H1 (cell line): ENCODE measurements at regions not wholly inside any gene's neighbourhood (a gene's known extent, or its start where the extent isn't known, plus 50 kb on each side); places are given as distances from the start of the nearest gene placed in this dataset.

Experiments used
- CTCF ChIA-PET: fragments of 300-600 bp; sonication (Branson Sonifier 250); formaldehyde crosslinking; loops from one replicate; lab custom pipeline; 2021; ENCODE audit not compliant: partially characterized antibody; lab: Charles Lee
- POLR2A ChIA-PET: fragments of 300-600 bp; sonication (Branson Sonifier 250); formaldehyde crosslinking; loops from one replicate; lab custom pipeline; 2021; ENCODE audit warnings: inconsistent platforms; ENCODE audit not compliant: partially characterized antibody; lab: Charles Lee
- DNase-seq, 2 experiments: peaks; one replicate each; pipeline versions ENCODE4 v3.0.0 to v3.0.0-alpha.2; 2010 to 2022; ENCODE audit warnings: low spot score in 2 of 2, low read depth in 1 of 2, mixed read lengths in 1 of 2
- FAIRE-seq: peaks from 2 replicates; lab custom pipeline; 2011; peaks lifted over from hg19 to GRCh38; lab: Jason Lieb, UNC
- H2AFZ ChIP-seq: 2 replicates; pipeline ENCODE4 v1.8.1; 2012; ENCODE audit warnings: low read length, inconsistent platforms
- H2AK5ac ChIP-seq: 2 replicates; pipeline ENCODE4 v1.6.1; 2013; ENCODE audit warnings: low read depth, low read length
- H2BK120ac ChIP-seq: replicated peaks from 2 replicates; pipeline ENCODE3; 2013; ENCODE audit warnings: low read depth, low read length, inconsistent platforms
- H2BK12ac ChIP-seq: 2 replicates; pipeline ENCODE4 v1.6.1; 2013; ENCODE audit warnings: low read depth, low read length
- H2BK15ac ChIP-seq: 2 replicates; pipeline ENCODE4 v1.6.1; 2013; ENCODE audit warnings: low read length
- H2BK20ac ChIP-seq: 2 replicates; pipeline ENCODE4 v1.6.1; 2013; ENCODE audit warnings: low read length
- H2BK5ac ChIP-seq: 2 replicates; pipeline ENCODE4 v1.6.1; 2013; ENCODE audit warnings: low read depth, low read length
- H3K14ac ChIP-seq: 2 replicates; pipeline ENCODE4 v1.6.1; 2013; ENCODE audit warnings: inconsistent platforms; ENCODE audit not compliant: insufficient read length
- H3K18ac ChIP-seq: 2 replicates; pipeline ENCODE4 v1.6.1; 2013; ENCODE audit warnings: low read length; ENCODE audit errors: extremely low read depth
- H3K23ac ChIP-seq: 2 replicates; pipeline ENCODE4 v1.6.1; 2013; ENCODE audit warnings: inconsistent platforms; ENCODE audit not compliant: insufficient read length
- H3K23me2 ChIP-seq: 2 replicates; pipeline ENCODE4 v1.6.1; 2013; ENCODE audit warnings: low read depth, low read length
- H3K27ac ChIP-seq: 2 replicates; pipeline ENCODE4 v1.6.1; 2011; ENCODE audit warnings: low read depth, low read length, inconsistent platforms
- H3K27me3 ChIP-seq, 4 experiments: replicated peaks in 1 of 4; 1 replicate in 1 of 4; 2 replicates in 3 of 4; pipeline versions ENCODE4 v1.6.1 to v1.8.1; 2011 to 2013; ENCODE audit warnings: low read length in 3 of 4, mild to moderate bottlenecking in 3 of 4, inconsistent platforms in 2 of 4, mixed read lengths in 2 of 4, moderate library complexity in 1 of 4; ENCODE audit not compliant: control insufficient read depth in 3 of 4, insufficient read depth in 3 of 4; ENCODE audit errors: extremely low read depth in 1 of 4
- H3K36me3 ChIP-seq, 4 experiments: 2 replicates each; pipeline versions ENCODE4 v1.6.1 to v1.8.1; 2011 to 2013; ENCODE audit warnings: mild to moderate bottlenecking in 4 of 4, low read length in 3 of 4, moderate library complexity in 2 of 4, control low read depth in 1 of 4, inconsistent platforms in 1 of 4; ENCODE audit not compliant: insufficient read depth in 4 of 4, control insufficient read depth in 2 of 4
- H3K4ac ChIP-seq: replicated peaks from 2 replicates; pipeline ENCODE3; 2013; ENCODE audit warnings: low read length, low read depth, mixed read lengths, inconsistent platforms; ENCODE audit not compliant: insufficient read length
- H3K4me1 ChIP-seq, 4 experiments: replicated peaks in 1 of 4; 1 replicate in 1 of 4; 2 replicates in 3 of 4; pipeline versions ENCODE4 v1.6.1 to v1.8.1; 2011 to 2013; ENCODE audit warnings: low read length in 3 of 4, inconsistent platforms in 2 of 4, mixed read lengths in 1 of 4; ENCODE audit not compliant: insufficient read depth in 4 of 4, control insufficient read depth in 3 of 4
- H3K4me2 ChIP-seq, 2 experiments: 2 replicates each; pipeline versions ENCODE4 v1.6.1 to v1.8.1; 2011 to 2013; ENCODE audit warnings: low read depth in 2 of 2, low read length in 2 of 2, control low read depth in 1 of 2, inconsistent platforms in 1 of 2, mild to moderate bottlenecking in 1 of 2; ENCODE audit not compliant: insufficient read depth in 1 of 2
- H3K4me3 ChIP-seq, 4 experiments: fragments of 200-600, 300-600 bp in 1 of 4; sonication (generic), shearing (Covaris generic), sonication (Bioruptor Twin) in 1 of 4; 2 replicates each; pipeline versions ENCODE4 v1.5.1 to v1.8.1; 2011 to 2016; ENCODE audit warnings: low read length in 4 of 4, low read depth in 3 of 4, control low read depth in 2 of 4, inconsistent platforms in 2 of 4, mild to moderate bottlenecking in 2 of 4, mixed read lengths in 1 of 4, moderate library complexity in 1 of 4; ENCODE audit not compliant: insufficient read depth in 2 of 4; ENCODE audit errors: extremely low read depth in 1 of 4
- H3K56ac ChIP-seq: replicated peaks from 2 replicates; pipeline ENCODE3; 2013; ENCODE audit warnings: low read depth, mild to moderate bottlenecking, mixed read lengths, low read length, inconsistent platforms; ENCODE audit not compliant: insufficient read length
- H3K79me1 ChIP-seq: 2 replicates; pipeline ENCODE4 v1.6.1; 2013; ENCODE audit warnings: low read depth, low read length, control low read depth
- H3K79me2 ChIP-seq, 2 experiments: 2 replicates each; pipeline versions ENCODE4 v1.6.1 to v1.8.1; 2012 to 2013; ENCODE audit warnings: low read length in 2 of 2, mild to moderate bottlenecking in 2 of 2, inconsistent platforms in 1 of 2; ENCODE audit not compliant: insufficient read depth in 2 of 2, control insufficient read depth in 1 of 2
- H3K9ac ChIP-seq, 4 experiments: replicated peaks in 1 of 4; 1 replicate in 1 of 4; 2 replicates in 3 of 4; pipeline versions ENCODE4 v1.6.1 to v1.8.1; 2011 to 2013; ENCODE audit warnings: low read depth in 3 of 4, low read length in 3 of 4, control low read depth in 2 of 4, mild to moderate bottlenecking in 2 of 4, moderate library complexity in 2 of 4, inconsistent platforms in 1 of 4; ENCODE audit errors: extremely low read depth in 1 of 4
- H3K9me3 ChIP-seq, 2 experiments: 2 replicates each; pipeline versions ENCODE4 v1.6.1 to v1.8.1; 2012 to 2013; ENCODE audit warnings: mild to moderate bottlenecking in 2 of 2, moderate library complexity in 2 of 2, control low read depth in 1 of 2, inconsistent platforms in 1 of 2, low read depth in 1 of 2, low read length in 1 of 2, mixed read lengths in 1 of 2; ENCODE audit not compliant: insufficient read depth in 2 of 2
- H4K20me1 ChIP-seq, 2 experiments: replicated peaks in 1 of 2; 2 replicates each; pipeline versions ENCODE3 to v1.8.1; 2011 to 2013; ENCODE audit warnings: inconsistent platforms in 2 of 2, low read length in 2 of 2, mild to moderate bottlenecking in 1 of 2; ENCODE audit not compliant: insufficient read depth in 2 of 2, control insufficient read depth in 1 of 2
- H4K5ac ChIP-seq: 2 replicates; pipeline ENCODE4 v1.6.1; 2013; ENCODE audit warnings: low read length, low read depth, mixed read lengths, inconsistent platforms; ENCODE audit not compliant: insufficient read length
- H4K8ac ChIP-seq: 2 replicates; pipeline ENCODE4 v1.8.0; 2013; ENCODE audit warnings: mild to moderate bottlenecking, moderate library complexity, low read length, inconsistent platforms; ENCODE audit not compliant: insufficient read depth; ENCODE audit errors: extremely low read depth
- H4K91ac ChIP-seq: replicated peaks from 2 replicates; pipeline ENCODE3; 2013; ENCODE audit warnings: low read length, mixed read lengths, inconsistent platforms; ENCODE audit not compliant: insufficient read length
- BRCA1 ChIP-seq: IDR thresholded peaks from 2 replicates; pipeline ENCODE4 v1.6.1; 2012; ENCODE audit warnings: low read depth, low read length, improper control_type of control experiment
- E2F6 ChIP-seq: IDR thresholded peaks from 2 replicates; pipeline ENCODE4 v1.6.1; 2012; ENCODE audit warnings: inconsistent platforms
- RAD21 ChIP-seq, 2 experiments: IDR thresholded peaks in 1 of 2; conservative IDR thresholded peaks in 1 of 2; 2 replicates each; pipeline ENCODE4 v1.6.1; 2011; ENCODE audit warnings: low read depth in 2 of 2, low read length in 2 of 2, improper control_type of control experiment in 1 of 2, inconsistent platforms in 1 of 2, mild to moderate bottlenecking in 1 of 2, moderate library complexity in 1 of 2
- RXRA ChIP-seq: IDR thresholded peaks from 2 replicates; pipeline ENCODE4 v1.6.1; 2011; ENCODE audit warnings: low read depth, mild to moderate bottlenecking, low read length, moderate library complexity; ENCODE audit not compliant: insufficient read depth
- SIX5 ChIP-seq: IDR thresholded peaks from 2 replicates; pipeline ENCODE4 v1.6.1; 2011; ENCODE audit warnings: mild to moderate bottlenecking, low read depth, low read length
- SUZ12 ChIP-seq: fragments of 200-600 bp; sonication (generic); IDR thresholded peaks from 2 replicates; pipeline ENCODE4 v1.6.1; 2012; ENCODE audit warnings: mild to moderate bottlenecking, inconsistent platforms, low read length, moderate library complexity, mixed read lengths
- TAF7 ChIP-seq: optimal IDR thresholded peaks from 2 replicates; pipeline ENCODE3; 2011; ENCODE audit warnings: low read depth, mild to moderate bottlenecking, inconsistent platforms, low read length, moderate library complexity, borderline replicate concordance
- TCF12 ChIP-seq: IDR thresholded peaks from 2 replicates; pipeline ENCODE4 v1.6.1; 2011; ENCODE audit warnings: low read depth, mild to moderate bottlenecking, low read length
- WGBS, 2 experiments: shearing (Covaris generic) in 1 of 2; methylation state at CpG; one replicate each; pipeline versions ENCODE4 v1.1.6 to v1.1.7; 2013 to 2015; ENCODE audit warnings: low lambda C conversion rate in 2 of 2, mixed read lengths in 2 of 2, inconsistent platforms in 1 of 2, low coverage in 1 of 2, missing lambda C conversion rate in 1 of 2; ENCODE audit not compliant: insufficient replicate concordance in 2 of 2, insufficient coverage in 1 of 2, insufficient read length in 1 of 2; ENCODE audit errors: extremely low coverage in 1 of 2, missing lambda C conversion rate in 1 of 2; 5-methylcytosine and 5-hydroxymethylcytosine counted together

GRCh38 chr11:128082574-128082973 lies 504.8 kb downstream of the ETS1 start:
- CTCF ChIA-PET = interaction anchor here (0.9 kb wide), 1 partner anchor 10 kb away, joined by 3 read pairs; no protein-coding TSS in a partner anchor
- Histone ChIP-seq H4K5ac (no peak overlapping the region), H3K9me3 (no peaks in the 10 kb centered on the region), H2BK120ac (no peak overlapping the region), H3K4me1 (no peaks in the 10 kb centered on the region), H2AFZ (no peak overlapping the region), H3K79me1 (no peaks in the 10 kb centered on the region), H4K20me1 (no peaks in the 10 kb centered on the region), H3K79me2 (no peaks in the 10 kb centered on the region), H3K56ac (no peak overlapping the region), H3K4me3 (no peak overlapping the region), H3K36me3 (no peaks in the 10 kb centered on the region), H3K9ac (no peak overlapping the region), H3K23me2 (no peaks in the 10 kb centered on the region), H4K91ac (no peak overlapping the region), H2BK12ac (no peak overlapping the region), H3K23ac (no peak overlapping the region), H3K27ac (no peak overlapping the region), H2BK20ac (no peak overlapping the region), H3K27me3 (no peaks in the 10 kb centered on the region), H2BK5ac (no peak overlapping the region), H3K14ac (no peak overlapping the region), H4K8ac (no peak overlapping the region), H2AK5ac (no peak overlapping the region), H3K4ac (no peak overlapping the region), H3K4me2 (no peak overlapping the region), H3K18ac (no peak overlapping the region), H2BK15ac (no peak overlapping the region)
- TF ChIP-seq TCF12 (no peak), SUZ12 (no peak), SIX5 (no peak), E2F6 (no peak), RAD21 (IDR thresholded peaks at IDR 0.05 in 1 of 2, conservative IDR thresholded peaks at IDR 0.05 in 1 of 2; ENCODE audit: low read depth in 2 of 2, low read length in 2 of 2) (no peak), BRCA1 (no peak), TAF7 (no peak), RXRA (no peak)
- FAIRE-seq (no peak), DNase-seq (no peak)
- 91% methylated on average over 2 of the region's 2 CpGs; no CpG with 5 or more reads in 1 of the 2 experiments for WGBS, 2 experiments
- POLR2A ChIA-PET = no interaction called here
